ENCODE measurements at regions not wholly inside any gene's neighbourhood (a gene's known extent, or its start where the extent isn't known, plus 50 kb on each side); places are given as distances from the start of the nearest gene placed in this dataset.
"Not testable (repeated sequence)": the region's sequence is repeated elsewhere in the genome, so short reads cannot be mapped to it uniquely, and the experiment has no call there.

GRCh38 chr11:39651857-39652461 lies 1807.5 kb downstream of the LRRC4C start:
- Histone ChIP-seq H3K27me3 (ENCODE audit: control insufficient read depth in 1 of 2, insufficient read depth in 2 of 2, low read length in 2 of 2) (no peaks in the 10 kb centered on the region), H3K9ac (ENCODE audit: low read depth in 1 of 2, low read length in 2 of 2) (no peak overlapping the region), H3K9me3 (ENCODE audit: control insufficient read depth in 1 of 2, low read length in 2 of 2) (peaks cover 3 to 5% of the 10 kb centered on the region in 2 donors), H3K4me1 (ENCODE audit: control insufficient read depth in 1 of 2, insufficient read depth in 2 of 2, low read length in 2 of 2) (no peaks in the 10 kb centered on the region), H3K36me3 (ENCODE audit: control insufficient read depth in 1 of 2, insufficient read depth in 2 of 2, low read length in 2 of 2) (no peaks in the 10 kb centered on the region), H3K4me3 (ENCODE audit: low read depth in 1 of 2, low read length in 2 of 2) (no peak overlapping the region), H3K27ac (ENCODE audit: low read depth, low read length) (no peak overlapping the region)

- H3K27ac ChIP-seq (ENCODE audit: low read depth, low read length), result no peak overlapping the region
- no peaks in the 10 kb centered on the region for H3K36me3 ChIP-seq (ENCODE audit: control insufficient read depth in 1 of 2, insufficient read depth in 2 of 2, low read length in 2 of 2)
- no peaks in the 10 kb centered on the region for H3K4me1 ChIP-seq (ENCODE audit: control insufficient read depth in 1 of 2, insufficient read depth in 2 of 2, low read length in 2 of 2)
Measured at GRCh38 chr11:39641751-39642150, 1817.7 kb downstream of the LRRC4C start.

GRCh38 chr11:39630365-39630764 lies 1829.1 kb downstream of the LRRC4C start:
- no peaks in the 10 kb centered on the region for H3K9me3 ChIP-seq (ENCODE audit: control insufficient read depth in 1 of 2, low read length in 2 of 2)
- no peaks in the 10 kb centered on the region for H3K4me1 ChIP-seq (ENCODE audit: control insufficient read depth in 1 of 2, insufficient read depth in 2 of 2, low read length in 2 of 2)
- no peaks in the 10 kb centered on the region for H3K36me3 ChIP-seq (ENCODE audit: control insufficient read depth in 1 of 2, insufficient read depth in 2 of 2, low read length in 2 of 2)
- no peak overlapping the region for H3K27ac ChIP-seq (ENCODE audit: low read depth, low read length)
- H3K4me3 ChIP-seq (ENCODE audit: low read depth in 1 of 2, low read length in 2 of 2), result no peak overlapping the region
- H3K27me3 ChIP-seq (ENCODE audit: control insufficient read depth in 1 of 2, insufficient read depth in 2 of 2, low read length in 2 of 2), result no peaks in the 10 kb centered on the region
- no peak overlapping the region for H3K9ac ChIP-seq (ENCODE audit: low read depth in 1 of 2, low read length in 2 of 2)

More at GRCh38 chr11:39641751-39642150, 1817.7 kb downstream of the LRRC4C start:
- Histone ChIP-seq H3K4me3 (ENCODE audit: low read depth in 1 of 2, low read length in 2 of 2) (no peak overlapping the region), H3K9ac (ENCODE audit: low read depth in 1 of 2, low read length in 2 of 2) (no peak overlapping the region), H3K27me3 (ENCODE audit: control insufficient read depth in 1 of 2, insufficient read depth in 2 of 2, low read length in 2 of 2) (no peaks in the 10 kb centered on the region), H3K9me3 (ENCODE audit: control insufficient read depth in 1 of 2, low read length in 2 of 2) (peaks cover 0 to 6% of the 10 kb centered on the region in 2 donors)

DNA sequence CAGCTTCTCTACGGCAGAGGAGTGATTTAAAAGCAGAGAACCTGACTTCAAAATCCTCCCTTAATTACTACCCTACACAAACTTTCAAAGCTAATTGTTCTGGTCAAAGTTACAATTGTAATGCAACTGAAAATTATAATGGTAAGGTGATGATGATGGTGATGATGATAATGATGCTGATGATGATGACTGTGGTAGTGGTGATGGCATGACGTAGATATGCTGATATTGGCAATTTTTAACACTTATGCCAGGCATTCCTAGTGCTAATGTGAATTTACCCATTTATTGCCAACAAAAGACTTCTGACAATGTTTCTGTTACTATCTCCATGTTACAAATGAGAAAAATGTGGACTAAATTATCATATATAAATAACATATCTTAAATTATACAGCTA lies 1831.1 kb downstream of the LRRC4C start:
- H3K27me3 ChIP-seq (ENCODE audit: control insufficient read depth in 1 of 2, insufficient read depth in 2 of 2, low read length in 2 of 2), result no peaks in the 10 kb centered on the region
- no peaks in the 10 kb centered on the region for H3K4me1 ChIP-seq (ENCODE audit: control insufficient read depth in 1 of 2, insufficient read depth in 2 of 2, low read length in 2 of 2)
- no peaks in the 10 kb centered on the region for H3K36me3 ChIP-seq (ENCODE audit: control insufficient read depth in 1 of 2, insufficient read depth in 2 of 2, low read length in 2 of 2)
- no peak overlapping the region for H3K4me3 ChIP-seq (ENCODE audit: low read depth in 1 of 2, low read length in 2 of 2)
- no peaks in the 10 kb centered on the region for H3K9me3 ChIP-seq (ENCODE audit: control insufficient read depth in 1 of 2, low read length in 2 of 2)
- no peak overlapping the region for H3K9ac ChIP-seq (ENCODE audit: low read depth in 1 of 2, low read length in 2 of 2)
- no peak overlapping the region for H3K27ac ChIP-seq (ENCODE audit: low read depth, low read length)

- not testable (repeated sequence) for H3K4me3 ChIP-seq (ENCODE audit: low read depth in 1 of 2, low read length in 2 of 2); H3K27me3 ChIP-seq (ENCODE audit: control insufficient read depth in 1 of 2, insufficient read depth in 2 of 2, low read length in 2 of 2); H3K36me3 ChIP-seq (ENCODE audit: control insufficient read depth in 1 of 2, insufficient read depth in 2 of 2, low read length in 2 of 2); H3K4me1 ChIP-seq (ENCODE audit: control insufficient read depth in 1 of 2, insufficient read depth in 2 of 2, low read length in 2 of 2); H3K9me3 ChIP-seq (ENCODE audit: control insufficient read depth in 1 of 2, low read length in 2 of 2); H3K27ac ChIP-seq (ENCODE audit: low read depth, low read length); H3K9ac ChIP-seq (ENCODE audit: low read depth in 1 of 2, low read length in 2 of 2)
Measured at GRCh38 chr11:39620309-39620708, 1839.1 kb downstream of the LRRC4C start.

DNA sequence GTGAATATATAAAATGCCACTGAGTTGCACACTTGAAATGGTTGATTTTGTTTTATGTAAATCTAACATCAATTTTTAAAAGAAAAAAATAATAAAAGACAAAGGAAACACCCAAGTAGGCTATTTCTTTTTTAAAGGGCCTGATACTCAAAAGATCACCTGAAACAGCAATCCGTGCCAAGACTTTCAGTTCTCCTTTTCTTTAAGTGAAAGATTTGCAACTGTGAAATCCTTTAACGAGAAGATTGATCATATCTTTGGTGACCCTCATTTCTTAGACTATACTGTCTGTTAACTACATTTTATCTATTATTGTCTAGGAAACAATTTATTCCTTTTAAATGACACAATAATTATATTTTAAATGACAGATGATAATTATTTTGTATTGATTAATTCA lies 1841.5 kb downstream of the LRRC4C start:
- Histone ChIP-seq H3K36me3 (ENCODE audit: control insufficient read depth in 1 of 2, insufficient read depth in 2 of 2, low read length in 2 of 2) (no peaks in the 10 kb centered on the region), H3K9me3 (ENCODE audit: control insufficient read depth in 1 of 2, low read length in 2 of 2) (peaks cover 0 to 5% of the 10 kb centered on the region in 2 donors), H3K9ac (ENCODE audit: low read depth in 1 of 2, low read length in 2 of 2) (no peak overlapping the region), H3K27ac (ENCODE audit: low read depth, low read length) (no peak overlapping the region), H3K4me1 (ENCODE audit: control insufficient read depth in 1 of 2, insufficient read depth in 2 of 2, low read length in 2 of 2) (no peaks in the 10 kb centered on the region), H3K4me3 (ENCODE audit: low read depth in 1 of 2, low read length in 2 of 2) (no peak overlapping the region), H3K27me3 (ENCODE audit: control insufficient read depth in 1 of 2, insufficient read depth in 2 of 2, low read length in 2 of 2) (no peaks in the 10 kb centered on the region)

- Histone ChIP-seq H3K36me3 (ENCODE audit: control insufficient read depth in 1 of 2, insufficient read depth in 2 of 2, low read length in 2 of 2) (no peaks in the 10 kb centered on the region), H3K4me1 (ENCODE audit: control insufficient read depth in 1 of 2, insufficient read depth in 2 of 2, low read length in 2 of 2) (no peaks in the 10 kb centered on the region), H3K27ac (ENCODE audit: low read depth, low read length) (no peak overlapping the region), H3K27me3 (ENCODE audit: control insufficient read depth in 1 of 2, insufficient read depth in 2 of 2, low read length in 2 of 2) (no peaks in the 10 kb centered on the region), H3K9me3 (ENCODE audit: control insufficient read depth in 1 of 2, low read length in 2 of 2) (no peaks in the 10 kb centered on the region), H3K9ac (ENCODE audit: low read depth in 1 of 2, low read length in 2 of 2) (no peak overlapping the region), H3K4me3 (ENCODE audit: low read depth in 1 of 2, low read length in 2 of 2) (no peak overlapping the region)
Measured at GRCh38 chr11:39589391-39589790, 1870.1 kb downstream of the LRRC4C start.

DNA sequence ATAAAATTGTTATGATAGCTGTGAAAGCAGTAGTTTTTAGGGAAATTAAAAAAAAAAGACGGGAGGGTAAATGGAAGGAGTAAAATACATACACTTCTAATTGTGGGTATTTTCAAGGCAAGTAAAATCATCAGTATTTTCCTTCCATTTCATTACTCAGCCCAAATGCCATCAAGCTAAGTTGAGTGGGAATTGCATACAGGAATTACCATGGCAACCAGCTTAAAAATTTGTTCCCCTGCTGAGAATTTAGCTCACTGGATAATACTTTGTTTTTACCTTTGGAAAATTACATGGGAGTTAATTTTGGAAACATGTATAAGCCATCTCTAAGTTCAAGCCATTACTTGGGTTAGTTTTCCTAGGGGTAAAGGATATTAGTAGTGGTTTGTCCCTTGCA lies 1873.4 kb downstream of the LRRC4C start:
- Histone ChIP-seq H3K4me3 (ENCODE audit: low read depth in 1 of 2, low read length in 2 of 2) (no peak overlapping the region), H3K27ac (ENCODE audit: low read depth, low read length) (no peak overlapping the region), H3K9ac (ENCODE audit: low read depth in 1 of 2, low read length in 2 of 2) (no peak overlapping the region), H3K27me3 (ENCODE audit: control insufficient read depth in 1 of 2, insufficient read depth in 2 of 2, low read length in 2 of 2) (no peaks in the 10 kb centered on the region), H3K36me3 (ENCODE audit: control insufficient read depth in 1 of 2, insufficient read depth in 2 of 2, low read length in 2 of 2) (no peaks in the 10 kb centered on the region), H3K9me3 (ENCODE audit: control insufficient read depth in 1 of 2, low read length in 2 of 2) (no peaks in the 10 kb centered on the region), H3K4me1 (ENCODE audit: control insufficient read depth in 1 of 2, insufficient read depth in 2 of 2, low read length in 2 of 2) (no peaks in the 10 kb centered on the region)

DNA sequence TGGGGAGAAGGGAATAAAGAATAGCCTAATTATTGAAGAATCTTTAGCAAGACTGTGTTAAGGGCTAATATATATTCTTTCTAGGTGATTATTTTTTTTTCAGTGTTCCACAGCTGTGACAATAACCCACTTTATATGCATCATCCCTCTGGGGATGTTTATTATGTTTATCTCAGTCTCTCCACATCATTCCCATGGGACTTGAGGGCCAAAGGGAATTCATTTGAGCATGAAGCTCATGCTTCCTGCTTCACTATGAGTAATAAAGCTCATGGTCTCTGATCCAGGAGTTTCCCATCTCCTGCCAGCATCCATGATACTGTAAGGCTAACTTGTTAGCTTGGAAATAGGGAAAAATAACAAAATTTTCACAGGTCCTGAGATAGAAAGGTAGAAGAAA lies 1888.4 kb downstream of the LRRC4C start:
- H3K27me3 ChIP-seq (ENCODE audit: control insufficient read depth in 1 of 2, insufficient read depth in 2 of 2, low read length in 2 of 2), result no peaks in the 10 kb centered on the region
- H3K9me3 ChIP-seq (ENCODE audit: control insufficient read depth in 1 of 2, low read length in 2 of 2), result peaks cover 0 to under 1% of the 10 kb centered on the region in 2 donors
- no peak overlapping the region for H3K9ac ChIP-seq (ENCODE audit: low read depth in 1 of 2, low read length in 2 of 2)
- no peaks in the 10 kb centered on the region for H3K4me1 ChIP-seq (ENCODE audit: control insufficient read depth in 1 of 2, insufficient read depth in 2 of 2, low read length in 2 of 2)
- H3K36me3 ChIP-seq (ENCODE audit: control insufficient read depth in 1 of 2, insufficient read depth in 2 of 2, low read length in 2 of 2), result no peaks in the 10 kb centered on the region
- H3K27ac ChIP-seq (ENCODE audit: low read depth, low read length), result no peak overlapping the region
- no peak overlapping the region for H3K4me3 ChIP-seq (ENCODE audit: low read depth in 1 of 2, low read length in 2 of 2)

- Histone ChIP-seq H3K27me3 (ENCODE audit: control insufficient read depth in 1 of 2, insufficient read depth in 2 of 2, low read length in 2 of 2) (no peaks in the 10 kb centered on the region), H3K4me3 (ENCODE audit: low read depth in 1 of 2, low read length in 2 of 2) (no peak overlapping the region), H3K27ac (ENCODE audit: low read depth, low read length) (no peak overlapping the region)
Measured at GRCh38 chr11:39570526-39570925, 1888.9 kb downstream of the LRRC4C start.

GRCh38 chr11:39569789-39570188 lies 1889.7 kb downstream of the LRRC4C start:
- H3K36me3 ChIP-seq (ENCODE audit: control insufficient read depth in 1 of 2, insufficient read depth in 2 of 2, low read length in 2 of 2), result no peaks in the 10 kb centered on the region
- no peak overlapping the region for H3K4me3 ChIP-seq (ENCODE audit: low read depth in 1 of 2, low read length in 2 of 2)
- no peaks in the 10 kb centered on the region for H3K27me3 ChIP-seq (ENCODE audit: control insufficient read depth in 1 of 2, insufficient read depth in 2 of 2, low read length in 2 of 2)
- H3K9ac ChIP-seq (ENCODE audit: low read depth in 1 of 2, low read length in 2 of 2), result no peak overlapping the region
- H3K9me3 ChIP-seq (ENCODE audit: control insufficient read depth in 1 of 2, low read length in 2 of 2), result peaks cover 0 to 4% of the 10 kb centered on the region in 2 donors
- H3K4me1 ChIP-seq (ENCODE audit: control insufficient read depth in 1 of 2, insufficient read depth in 2 of 2, low read length in 2 of 2), result no peaks in the 10 kb centered on the region
- H3K27ac ChIP-seq (ENCODE audit: low read depth, low read length), result no peak overlapping the region

More at GRCh38 chr11:39570526-39570925, 1888.9 kb downstream of the LRRC4C start:
- no peaks in the 10 kb centered on the region for H3K4me1 ChIP-seq (ENCODE audit: control insufficient read depth in 1 of 2, insufficient read depth in 2 of 2, low read length in 2 of 2)
- no peak overlapping the region for H3K9ac ChIP-seq (ENCODE audit: low read depth in 1 of 2, low read length in 2 of 2)
- H3K9me3 ChIP-seq (ENCODE audit: control insufficient read depth in 1 of 2, low read length in 2 of 2), result peaks cover 0 to 4% of the 10 kb centered on the region in 2 donors
- H3K36me3 ChIP-seq (ENCODE audit: control insufficient read depth in 1 of 2, insufficient read depth in 2 of 2, low read length in 2 of 2), result no peaks in the 10 kb centered on the region

Measured in duodenal mucosa (tissue), 2 donors.